DND-41 (cell line): ENCODE measurements at regions not wholly inside any gene's neighbourhood (a gene's known extent, or its start where the extent isn't known, plus 50 kb on each side); places are given as distances from the start of the nearest gene placed in this dataset.

Source experiments
- ATAC-seq: fragments of 200-7000 bp; cut with Tn5 transposase; 3 replicates; pipeline ENCODE4 v1.9.1; 2021; ENCODE audit warnings: low read depth; ENCODE audit not compliant: insufficient read depth
- DNase-seq: peaks from one replicate; pipeline ENCODE4 v3.0.0-alpha.2; 2020
- H2AFZ ChIP-seq: 2 replicates; pipeline ENCODE4 v1.6.0; 2012; ENCODE audit warnings: low read depth, low read length
- H3K27ac ChIP-seq: 2 replicates; pipeline ENCODE4 v1.5.1; 2012; ENCODE audit warnings: low read length, inconsistent platforms
- H3K27me3 ChIP-seq: fragments of 200-600 bp; sonication (generic); 2 replicates; pipeline ENCODE4 v1.6.0; 2012; ENCODE audit warnings: low read length, mild to moderate bottlenecking, inconsistent platforms; ENCODE audit not compliant: insufficient read depth, poor library complexity
- H3K36me3 ChIP-seq: 2 replicates; pipeline ENCODE4 v1.5.1; 2012; ENCODE audit warnings: low read length, inconsistent platforms; ENCODE audit not compliant: insufficient read depth
- H3K4me1 ChIP-seq: 2 replicates; pipeline ENCODE4 v1.5.1; 2012; ENCODE audit warnings: mild to moderate bottlenecking, low read length; ENCODE audit not compliant: insufficient read depth
- H3K4me2 ChIP-seq: 2 replicates; pipeline ENCODE4 v1.6.0; 2012; ENCODE audit warnings: mild to moderate bottlenecking, moderate library complexity, low read length, inconsistent platforms; ENCODE audit not compliant: insufficient read depth
- H3K4me3 ChIP-seq, 2 experiments: fragments of 200-600 bp in 1 of 2; shearing (Covaris generic) in 1 of 2; 2 replicates each; pipeline ENCODE4 v1.5.1; 2012 to 2016; ENCODE audit warnings: inconsistent platforms in 2 of 2, low read length in 2 of 2, mild to moderate bottlenecking in 2 of 2, low read depth in 1 of 2, moderate library complexity in 1 of 2
- H3K79me2 ChIP-seq: 2 replicates; pipeline ENCODE4 v1.6.0; 2012; ENCODE audit warnings: low read length, inconsistent platforms; ENCODE audit not compliant: insufficient read depth
- H3K9ac ChIP-seq: 2 replicates; pipeline ENCODE4 v1.6.0; 2012; ENCODE audit warnings: low read depth, mild to moderate bottlenecking, inconsistent platforms, low read length, moderate library complexity
- H3K9me3 ChIP-seq: 2 replicates; pipeline ENCODE4 v1.5.1; 2012; ENCODE audit warnings: low read length, moderate library complexity, mild to moderate bottlenecking, inconsistent platforms; ENCODE audit not compliant: insufficient read depth, severe bottlenecking
- H4K20me1 ChIP-seq: 2 replicates; pipeline ENCODE4 v1.6.0; 2012; ENCODE audit warnings: low read length; ENCODE audit not compliant: insufficient read depth
- CTCF ChIP-seq: IDR thresholded peaks from 2 replicates; pipeline ENCODE4 v1.5.1; 2012; ENCODE audit warnings: borderline replicate concordance, low read length, moderate library complexity, mild to moderate bottlenecking; ENCODE audit not compliant: poor library complexity, severe bottlenecking; ENCODE audit errors: extremely low read depth
- EZH2 ChIP-seq: IDR thresholded peaks from 3 replicates; pipeline ENCODE4 v1.6.1; 2012; ENCODE audit warnings: borderline replicate concordance, low read depth, mild to moderate bottlenecking, moderate library complexity, low read length, inconsistent platforms; ENCODE audit not compliant: severe bottlenecking

GRCh38 chr6:28802417-28803336, 121.1 kb downstream of the TRIM27 start:
- DNase-seq: no peak
- H3K36me3 ChIP-seq: no peaks in the 10 kb centered on the region
- H3K27ac ChIP-seq: no peak overlapping the region
- H2AFZ ChIP-seq: no peak overlapping the region
- ATAC-seq: no peak
- H3K4me2 ChIP-seq: no peak overlapping the region
- no peaks in the 10 kb centered on the region for H3K79me2 ChIP-seq
- TF ChIP-seq EZH2 (no peak), CTCF (no peak)
- H3K9me3 ChIP-seq: no peaks in the 10 kb centered on the region
- H3K9ac ChIP-seq: no peak overlapping the region
- no peak overlapping the region for H3K4me3 ChIP-seq
- H4K20me1 ChIP-seq: no peaks in the 10 kb centered on the region
- no peaks in the 10 kb centered on the region for H3K27me3 ChIP-seq
- H3K4me1 ChIP-seq: no peaks in the 10 kb centered on the region

GRCh38 chr6:28803337-28803709, 120.5 kb downstream of the TRIM27 start:
- no peak overlapping the region for H3K4me3 ChIP-seq
- H4K20me1 ChIP-seq: no peaks in the 10 kb centered on the region
- H3K9ac ChIP-seq: no peak overlapping the region
- TF ChIP-seq CTCF: no peak
- TF ChIP-seq EZH2: no peak
- H2AFZ ChIP-seq: no peak overlapping the region
- DNase-seq: no peak
- no peaks in the 10 kb centered on the region for H3K36me3 ChIP-seq
- no peaks in the 10 kb centered on the region for H3K79me2 ChIP-seq
- no peaks in the 10 kb centered on the region for H3K4me1 ChIP-seq
- no peak overlapping the region for H3K27ac ChIP-seq
- H3K9me3 ChIP-seq: no peaks in the 10 kb centered on the region
- H3K27me3 ChIP-seq: no peaks in the 10 kb centered on the region
- no peak for ATAC-seq
- H3K4me2 ChIP-seq: no peak overlapping the region

- ATAC-seq (0 out of 3 replicates have a peak, but pooled peaks have one; percentile 29), DNase-seq (peak; percentile 24)
- Histone ChIP-seq H3K4me1 (no peaks in the 10 kb centered on the region), H3K4me3 (no peak overlapping the region), H3K36me3 (no peaks in the 10 kb centered on the region), H4K20me1 (no peaks in the 10 kb centered on the region), H3K9me3 (no peaks in the 10 kb centered on the region), H3K27me3 (peaks cover 5% of the 10 kb centered on the region), H3K9ac (no peak overlapping the region), H2AFZ (no peak overlapping the region), H3K4me2 (no peak overlapping the region), H3K27ac (no peak overlapping the region), H3K79me2 (no peaks in the 10 kb centered on the region)
- TF ChIP-seq CTCF (no peak), EZH2 (no peak)
Measured at GRCh38 chr6:28807682-28808280, 116.0 kb downstream of the TRIM27 start.
